Stomach (tissue), 8 donors: ENCODE measurements at regions not wholly inside any gene's neighbourhood (a gene's known extent, or its start where the extent isn't known, plus 50 kb on each side); places are given as distances from the start of the nearest gene placed in this dataset.

Experiments used
- DNase-seq, 2 donors: peaks; one replicate each; pipeline versions ENCODE4 v3.0.0 to v3.0.0-alpha.2; 2013 to 2019
- H3K27ac ChIP-seq, 5 donors: fragments of 200-600 bp in 4 of 5; sonication (generic) in 4 of 5; one replicate each; pipeline ENCODE4 v1.5.1; 2013 to 2019; ENCODE audit warnings: mild to moderate bottlenecking in 1 of 5, moderate library complexity in 1 of 5
- H3K27me3 ChIP-seq, 3 donors: fragments of 200-600 bp; sonication (generic); one replicate each; pipeline ENCODE4 v1.5.1; 2017 to 2019; ENCODE audit warnings: mixed run types in 1 of 3
- H3K36me3 ChIP-seq, 4 donors: fragments of 200-600 bp; sonication (generic); 1 replicate in 3 of 4; 2 replicates in 1 of 4; pipeline ENCODE4 v1.5.1; 2016 to 2019
- H3K4me1 ChIP-seq, 4 donors: fragments of 200-600 bp; sonication (generic); one replicate each; pipeline ENCODE4 v1.5.1; 2016 to 2019
- H3K4me3 ChIP-seq, 4 donors: fragments of 200-600 bp; sonication (generic) in 3 of 4; one replicate each; pipeline ENCODE4 v1.5.1; 2016 to 2019; ENCODE audit warnings: mild to moderate bottlenecking in 1 of 4
- H3K9me3 ChIP-seq, 4 donors: fragments of 200-600 bp; sonication (generic); one replicate each; pipeline ENCODE4 v1.5.1; 2016 to 2019
- EP300 ChIP-seq: sonication (generic); formaldehyde crosslinking; IDR thresholded peaks from one replicate; pipeline ENCODE4 v1.6.1; 2017; ENCODE audit warnings: antibody characterized with exemption
- POLR2A ChIP-seq, 4 donors: fragments of 450-650 bp; IDR thresholded peaks; one replicate each; pipeline ENCODE4 v1.6.1; 2016; ENCODE audit warnings: antibody characterized with exemption in 4 of 4, control low read depth in 2 of 4, mild to moderate bottlenecking in 1 of 4, moderate library complexity in 1 of 4
- POLR2AphosphoS5 ChIP-seq, 3 donors: sonication (generic); formaldehyde crosslinking; IDR thresholded peaks; one replicate each; pipeline ENCODE4 v1.6.1; 2016; ENCODE audit warnings: antibody characterized with exemption in 3 of 3
- WGBS, 5 donors: extraction: QIAGEN DNeasy Blood & Tissue Kit in 3 of 5; methylation state at CpG; one replicate each; pipeline versions ENCODE4 v1.1.5 to v1.1.7; 2013 to 2018; 5-methylcytosine and 5-hydroxymethylcytosine counted together
- intact Hi-C: fragments of 100-400 bp; cut with DNase I; formaldehyde crosslinking; loops from one replicate; pipeline ENCODE4 v1.15.1; 2023; ENCODE audit warnings: low total_unique reads
- TF ChIP-seq, protein P1 (sequence below), 7 experiments: fragments of 450-650 bp in 4 of 7; fragments of 200-600 bp in 3 of 7; sonication (generic) in 3 of 7; IDR thresholded peaks; one replicate each; pipeline ENCODE4 v1.5.1; 2016 to 2019; ENCODE audit warnings: antibody characterized with exemption in 7 of 7, control low read depth in 2 of 7, mild to moderate bottlenecking in 1 of 7
- donor health status: healthy with polysubstance abuse.
- donor health status: Bipolar disorder and iron deficiency.
- donor health status: healthy.

DNA sequence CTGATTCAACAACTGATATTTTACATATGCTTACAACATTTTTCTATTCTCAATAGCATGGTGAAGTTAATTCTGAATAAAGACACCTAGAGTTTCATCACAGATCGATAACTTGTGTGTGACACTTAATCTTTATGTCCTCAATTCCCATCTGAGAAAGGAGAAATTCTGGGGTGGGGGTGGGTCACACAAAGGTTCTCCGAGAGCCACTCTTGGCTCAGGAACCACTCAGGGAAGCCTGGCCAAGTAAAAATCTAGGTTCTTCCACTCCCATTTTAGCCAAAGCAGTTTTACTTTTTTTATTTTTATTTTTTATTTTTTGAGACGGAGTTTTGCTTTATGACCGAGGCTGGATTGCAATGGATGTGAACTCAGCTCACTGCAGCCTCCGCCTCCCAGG lies 111.0 kb upstream of the TBL1XR1 start:
- Histone ChIP-seq H3K27ac (no peak overlapping the region), H3K9me3 (peaks cover 0 to 12% (median 0%) of the 10 kb centered on the region in 4 donors), H3K36me3 (no peaks in the 10 kb centered on the region), H3K27me3 (no peaks in the 10 kb centered on the region), H3K4me3 (no peak overlapping the region), H3K4me1 (no peaks in the 10 kb centered on the region)
- 89 to 99% (median 94%) methylated on average over 5 of the region's 5 CpGs for WGBS, 5 donors
- TF ChIP-seq POLR2A (IDR thresholded peaks at IDR 0.05): no peak
- TF ChIP-seq POLR2AphosphoS5 (IDR thresholded peaks at IDR 0.05): no peak
- DNase-seq: no peak
- intact Hi-C loops: no loop called here

DNA sequence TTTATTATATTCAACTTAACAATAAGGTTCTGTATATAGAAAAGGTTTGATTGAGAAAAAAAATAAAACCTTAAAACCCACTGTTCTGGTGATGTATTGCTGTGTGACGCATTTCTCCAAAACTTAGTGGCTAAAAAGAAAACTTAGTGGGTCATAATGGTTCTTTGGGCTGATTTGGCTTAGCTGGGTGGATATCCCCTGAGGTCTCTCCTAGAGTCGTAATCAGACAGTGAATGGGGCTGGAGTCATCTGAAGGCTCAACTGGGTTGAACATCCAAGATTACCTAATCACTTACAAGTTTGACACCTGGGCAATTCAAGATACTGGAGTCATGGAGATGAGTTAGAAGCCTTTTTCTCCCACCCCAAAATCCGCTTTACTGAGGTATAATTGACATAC lies 111.6 kb upstream of the TBL1XR1 start:
- Histone ChIP-seq H3K36me3 (no peaks in the 10 kb centered on the region), H3K27ac (no peak overlapping the region), H3K4me3 (no peak overlapping the region), H3K27me3 (no peaks in the 10 kb centered on the region), H3K9me3 (peaks cover 0 to 12% (median 0%) of the 10 kb centered on the region in 4 donors), H3K4me1 (no peaks in the 10 kb centered on the region)
- 73 to 98% (median 92%) methylated on average over 3 of the region's 3 CpGs for WGBS, 5 donors
- TF ChIP-seq POLR2AphosphoS5 (IDR thresholded peaks at IDR 0.05): no peak
- TF ChIP-seq POLR2A (IDR thresholded peaks at IDR 0.05): no peak
- TF ChIP-seq, protein P1, sequence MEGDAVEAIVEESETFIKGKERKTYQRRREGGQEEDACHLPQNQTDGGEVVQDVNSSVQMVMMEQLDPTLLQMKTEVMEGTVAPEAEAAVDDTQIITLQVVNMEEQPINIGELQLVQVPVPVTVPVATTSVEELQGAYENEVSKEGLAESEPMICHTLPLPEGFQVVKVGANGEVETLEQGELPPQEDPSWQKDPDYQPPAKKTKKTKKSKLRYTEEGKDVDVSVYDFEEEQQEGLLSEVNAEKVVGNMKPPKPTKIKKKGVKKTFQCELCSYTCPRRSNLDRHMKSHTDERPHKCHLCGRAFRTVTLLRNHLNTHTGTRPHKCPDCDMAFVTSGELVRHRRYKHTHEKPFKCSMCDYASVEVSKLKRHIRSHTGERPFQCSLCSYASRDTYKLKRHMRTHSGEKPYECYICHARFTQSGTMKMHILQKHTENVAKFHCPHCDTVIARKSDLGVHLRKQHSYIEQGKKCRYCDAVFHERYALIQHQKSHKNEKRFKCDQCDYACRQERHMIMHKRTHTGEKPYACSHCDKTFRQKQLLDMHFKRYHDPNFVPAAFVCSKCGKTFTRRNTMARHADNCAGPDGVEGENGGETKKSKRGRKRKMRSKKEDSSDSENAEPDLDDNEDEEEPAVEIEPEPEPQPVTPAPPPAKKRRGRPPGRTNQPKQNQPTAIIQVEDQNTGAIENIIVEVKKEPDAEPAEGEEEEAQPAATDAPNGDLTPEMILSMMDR (IDR thresholded peaks at IDR 0.05): no peak
- no peak for TF ChIP-seq EP300
- intact Hi-C loops: no loop called here
- no peak for DNase-seq

DNA sequence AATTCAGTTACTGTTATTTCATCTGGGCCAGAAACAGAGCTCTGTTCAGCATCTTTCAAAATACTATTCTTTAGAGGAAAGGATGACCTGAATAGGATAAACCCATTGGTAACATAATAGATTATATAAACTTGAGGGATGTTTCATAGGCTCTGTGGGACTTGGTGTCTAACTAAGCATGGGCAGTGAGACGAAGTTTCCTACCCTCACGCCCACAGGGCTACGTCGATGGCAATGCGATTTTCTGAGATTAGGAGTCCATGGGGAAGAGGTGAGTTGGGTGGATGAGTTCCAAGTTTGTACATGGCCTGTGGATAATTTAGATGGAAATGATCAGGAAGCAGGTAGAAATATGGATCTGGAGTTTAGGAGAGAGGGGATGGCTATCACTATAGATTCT lies 115.2 kb upstream of the TBL1XR1 start:
- TF ChIP-seq EP300 (no peak), POLR2A (IDR thresholded peaks at IDR 0.05) (no peak), POLR2AphosphoS5 (IDR thresholded peaks at IDR 0.05) (no peak)
- TF ChIP-seq, protein P1 (IDR thresholded peaks at IDR 0.05): no peak
- Histone ChIP-seq H3K9me3 (peaks cover 0 to 12% (median 0%) of the 10 kb centered on the region in 4 donors), H3K27ac (no peak overlapping the region), H3K4me3 (no peak overlapping the region), H3K36me3 (no peaks in the 10 kb centered on the region), H3K27me3 (no peaks in the 10 kb centered on the region), H3K4me1 (no peaks in the 10 kb centered on the region)
- 96 to 98% (median 96%) methylated on average over 5 of the region's 5 CpGs for WGBS, 5 donors
- intact Hi-C loops: no loop called here
- DNase-seq: no peak

DNA sequence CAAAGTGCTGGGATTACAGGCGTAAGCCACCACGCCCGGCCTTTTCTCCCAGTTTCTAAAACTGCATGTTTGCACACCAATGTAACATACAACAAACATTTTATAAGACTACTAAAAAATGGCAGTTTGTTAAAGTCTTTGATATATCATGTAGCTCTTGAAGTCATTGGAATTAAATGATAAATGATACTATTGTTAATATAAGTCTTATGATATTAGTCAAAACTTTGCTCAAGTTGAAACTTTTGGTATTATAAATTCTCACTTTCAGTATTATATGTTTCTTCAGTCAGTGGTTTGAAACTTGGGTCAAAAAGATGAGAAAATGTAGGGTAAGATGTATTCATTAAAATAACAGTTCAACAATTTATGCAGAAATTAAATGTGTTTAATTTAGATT lies 117.6 kb upstream of the TBL1XR1 start:
- 86 to 100% (median 95%) methylated on average over 3 of the region's 3 CpGs for WGBS, 5 donors
- Histone ChIP-seq H3K36me3 (no peaks in the 10 kb centered on the region), H3K4me3 (no peak overlapping the region), H3K4me1 (no peaks in the 10 kb centered on the region), H3K27ac (no peak overlapping the region), H3K9me3 (peaks cover 0 to 12% (median 0%) of the 10 kb centered on the region in 4 donors), H3K27me3 (no peaks in the 10 kb centered on the region)
- TF ChIP-seq POLR2A (IDR thresholded peaks at IDR 0.05) (no peak), EP300 (no peak), POLR2AphosphoS5 (IDR thresholded peaks at IDR 0.05) (no peak)
- TF ChIP-seq, protein P1 (IDR thresholded peaks at IDR 0.05): no peak
- DNase-seq: no peak
- intact Hi-C loops: no loop called here

DNA sequence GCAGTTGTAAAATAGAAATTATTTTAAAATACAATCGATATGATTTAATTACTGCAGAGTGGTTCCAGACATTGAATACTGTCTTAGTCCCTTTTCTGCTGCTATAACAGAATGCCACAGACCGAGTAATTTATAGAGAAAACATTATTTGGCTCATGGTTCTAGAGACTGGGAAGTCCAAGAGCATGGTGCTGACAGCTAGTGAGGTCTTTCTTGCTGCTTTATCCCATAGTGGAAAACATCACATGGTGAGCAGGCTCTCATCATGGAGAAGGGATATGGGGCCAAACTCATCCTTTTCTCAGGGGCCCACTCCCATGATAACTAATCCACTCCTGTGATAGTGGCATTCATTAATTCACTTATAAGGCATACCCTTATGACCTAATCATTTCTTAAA lies 120.0 kb upstream of the TBL1XR1 start:
- 92 to 97% (median 95%) methylated on average over 2 of the region's 2 CpGs for WGBS, 5 donors
- H3K27ac ChIP-seq: no peak overlapping the region
- H3K36me3 ChIP-seq: no peaks in the 10 kb centered on the region
- intact Hi-C loops: no loop called here
- no peak for DNase-seq
- H3K27me3 ChIP-seq: no peaks in the 10 kb centered on the region
- TF ChIP-seq POLR2A (IDR thresholded peaks at IDR 0.05): no peak
- TF ChIP-seq POLR2AphosphoS5 (IDR thresholded peaks at IDR 0.05): no peak
- no peak for TF ChIP-seq EP300
- TF ChIP-seq, protein P1 (IDR thresholded peaks at IDR 0.05): no peak
- no peaks in the 10 kb centered on the region for H3K9me3 ChIP-seq
- peaks cover 9 to 18% (median 12%) of the 10 kb centered on the region in 4 donors for H3K4me1 ChIP-seq
- no peak overlapping the region for H3K4me3 ChIP-seq
